Hepatocyte (in vitro differentiated cells): ENCODE measurements at regions not wholly inside any gene's neighbourhood (a gene's known extent, or its start where the extent isn't known, plus 50 kb on each side); places are given as distances from the start of the nearest gene placed in this dataset.

Source experiments
- DNase-seq: peaks from one replicate; pipeline ENCODE4 v3.0.0-alpha.2; 2016; ENCODE audit warnings: low spot score
- H2AFZ ChIP-seq: fragments of 200-600 bp; sonication (generic); 2 replicates; pipeline ENCODE4 v1.6.0; 2016; ENCODE audit warnings: antibody characterized with exemption, mild to moderate bottlenecking
- H3K27ac ChIP-seq: fragments of 200-600 bp; sonication (generic); 2 replicates; pipeline ENCODE4 v1.5.1; 2016; ENCODE audit warnings: mild to moderate bottlenecking
- H3K27me3 ChIP-seq: fragments of 200-600 bp; sonication (generic); 2 replicates; pipeline ENCODE4 v1.6.1; 2016
- H3K36me3 ChIP-seq: fragments of 200-600 bp; sonication (generic); replicated peaks from 2 replicates; pipeline ENCODE4 v1.5.1; 2016; ENCODE audit warnings: low read depth; ENCODE audit not compliant: insufficient read depth
- H3K4me1 ChIP-seq: fragments of 200-600 bp; sonication (generic); 2 replicates; pipeline ENCODE4 v1.5.1; 2016; ENCODE audit warnings: mild to moderate bottlenecking, moderate library complexity; ENCODE audit not compliant: insufficient read depth
- H3K4me2 ChIP-seq: fragments of 200-600 bp; sonication (generic); 2 replicates; pipeline ENCODE4 v1.6.0; 2016
- H3K4me3 ChIP-seq: fragments of 200-600 bp; sonication (generic); 2 replicates; pipeline ENCODE4 v1.5.1; 2016; ENCODE audit warnings: mild to moderate bottlenecking
- H3K79me2 ChIP-seq: fragments of 200-600 bp; sonication (generic); 2 replicates; pipeline ENCODE4 v1.6.0; 2017; ENCODE audit warnings: mild to moderate bottlenecking
- H3K9me2 ChIP-seq: fragments of 200-600 bp; sonication (generic); replicated peaks from 2 replicates; pipeline ENCODE4 v1.6.0; 2017; ENCODE audit warnings: mild to moderate bottlenecking; ENCODE audit not compliant: insufficient read depth
- H3K9me3 ChIP-seq: fragments of 200-600 bp; sonication (generic); 2 replicates; pipeline ENCODE4 v1.5.1; 2016; ENCODE audit warnings: low read depth, mild to moderate bottlenecking
- H4K20me1 ChIP-seq: fragments of 200-600 bp; sonication (generic); 2 replicates; pipeline ENCODE4 v1.6.0; 2016; ENCODE audit warnings: mild to moderate bottlenecking; ENCODE audit not compliant: insufficient read depth, poor library complexity, severe bottlenecking
- CTCF ChIP-seq: fragments of 200-600 bp; sonication (generic); IDR thresholded peaks from 2 replicates; pipeline ENCODE4 v1.5.1; 2016; ENCODE audit warnings: antibody characterized with exemption, mild to moderate bottlenecking; ENCODE audit not compliant: poor library complexity
- EZH2 ChIP-seq: fragments of 200-600 bp; sonication (generic); IDR thresholded peaks from 2 replicates; pipeline ENCODE4 v1.6.1; 2016; ENCODE audit warnings: antibody characterized with exemption, mild to moderate bottlenecking, borderline replicate concordance
- EZH2phosphoT487 ChIP-seq: fragments of 200-600 bp; sonication (generic); IDR thresholded peaks from one replicate; pipeline ENCODE4 v1.6.1; 2018; ENCODE audit warnings: antibody characterized with exemption, mild to moderate bottlenecking, low read depth, moderate library complexity; ENCODE audit not compliant: unreplicated experiment, severe bottlenecking
- WGBS: methylation state at CpG from one replicate; pipeline ENCODE4 v1.1.6; 2016; ENCODE audit warnings: low lambda C conversion rate; ENCODE audit errors: missing lambda C conversion rate; 5-methylcytosine and 5-hydroxymethylcytosine counted together

DNA sequence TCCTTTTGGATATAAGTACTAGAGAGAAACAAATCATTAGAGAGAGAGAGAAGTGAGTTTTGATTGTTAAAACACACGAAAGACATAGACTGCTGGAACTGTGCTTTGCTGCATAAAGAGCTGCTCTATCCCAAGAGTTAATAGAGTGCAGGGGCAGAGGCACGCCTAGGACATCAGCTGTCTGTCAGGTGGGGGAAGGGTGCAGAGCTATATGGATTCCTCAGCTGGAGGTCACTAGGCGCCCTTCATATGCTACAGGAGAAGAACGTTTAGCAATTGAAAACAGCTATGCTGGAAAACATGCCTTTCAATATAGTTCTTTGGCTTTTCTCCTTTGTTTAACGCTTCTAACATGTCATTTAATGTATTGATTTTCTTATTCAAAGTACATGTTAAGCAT is 169.0 kb upstream of the MCHR2 start:
- Histone ChIP-seq H3K9me2 (no peaks in the 10 kb centered on the region), H3K27me3 (no peaks in the 10 kb centered on the region), H3K4me2 (no peak overlapping the region), H3K4me1 (no peaks in the 10 kb centered on the region), H3K36me3 (no peaks in the 10 kb centered on the region), H3K79me2 (no peaks in the 10 kb centered on the region), H2AFZ (no peak overlapping the region), H4K20me1 (no peaks in the 10 kb centered on the region), H3K27ac (no peak overlapping the region), H3K4me3 (no peak overlapping the region), H3K9me3 (no peaks in the 10 kb centered on the region)
- 30% methylated on average over 5 of the region's 5 CpGs for WGBS
- no peak for DNase-seq
- no peak for TF ChIP-seq EZH2phosphoT487
- no peak for TF ChIP-seq EZH2
- TF ChIP-seq CTCF, result no peak

DNA sequence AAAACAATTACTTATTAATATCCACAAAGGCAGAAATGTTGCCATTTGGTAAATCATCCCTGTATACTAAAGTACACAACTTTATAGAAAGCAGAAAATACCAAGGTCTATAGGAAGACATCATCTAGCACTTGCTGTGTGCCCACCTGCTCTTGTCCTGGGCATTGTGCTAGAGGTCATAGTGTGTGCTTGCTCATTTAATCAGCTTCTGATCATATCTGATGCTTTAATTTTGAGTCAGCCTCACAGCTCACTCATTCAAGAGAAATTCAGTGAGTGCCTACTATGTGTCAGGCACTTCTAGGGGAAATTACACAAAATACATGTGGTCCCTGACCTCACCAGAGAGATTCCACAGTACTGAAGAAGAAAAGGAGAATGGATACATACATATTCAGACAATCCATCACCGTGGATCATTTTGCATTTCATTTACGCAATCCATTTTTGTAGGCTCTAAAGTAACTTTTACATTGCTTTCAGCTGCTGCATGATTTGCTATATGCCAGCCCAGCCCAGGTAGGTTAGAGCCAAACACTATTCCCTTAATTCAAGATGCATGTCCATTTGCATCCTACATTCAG is 167.9 kb upstream of the MCHR2 start:
- Histone ChIP-seq H3K27ac (no peak overlapping the region), H3K36me3 (no peaks in the 10 kb centered on the region), H3K9me2 (no peaks in the 10 kb centered on the region), H4K20me1 (no peaks in the 10 kb centered on the region), H2AFZ (no peak overlapping the region), H3K27me3 (no peaks in the 10 kb centered on the region), H3K4me1 (no peaks in the 10 kb centered on the region), H3K4me3 (no peak overlapping the region), H3K4me2 (no peak overlapping the region), H3K9me3 (no peaks in the 10 kb centered on the region), H3K79me2 (no peaks in the 10 kb centered on the region)
- 90% methylated on average over 2 of the region's 2 CpGs for WGBS
- no peak for DNase-seq
- TF ChIP-seq EZH2 (no peak), CTCF (no peak), EZH2phosphoT487 (no peak)

DNA sequence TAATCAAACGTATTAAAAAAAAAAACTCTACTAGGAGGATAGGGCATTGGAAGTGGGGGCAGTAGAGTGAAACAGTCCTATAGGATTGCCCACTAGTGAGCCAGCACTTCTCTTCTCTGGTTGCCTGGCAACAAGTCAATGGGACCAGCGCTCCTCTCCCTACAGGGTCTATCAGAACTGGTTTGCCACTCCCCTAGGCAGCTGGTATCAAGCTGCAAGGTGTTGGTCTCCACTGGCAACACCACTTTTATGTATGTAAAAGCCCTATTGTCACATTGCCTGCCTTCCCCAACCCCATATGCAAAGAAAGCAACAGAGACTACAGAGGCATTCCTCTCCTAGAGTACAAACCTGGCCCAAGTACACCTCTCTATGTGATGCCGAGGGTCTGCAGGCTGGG is 166.9 kb upstream of the MCHR2 start:
- Histone ChIP-seq H3K4me1 (no peaks in the 10 kb centered on the region), H3K79me2 (no peaks in the 10 kb centered on the region), H3K27ac (no peak overlapping the region), H3K27me3 (no peaks in the 10 kb centered on the region), H3K4me2 (no peak overlapping the region), H3K9me3 (no peaks in the 10 kb centered on the region), H3K36me3 (no peaks in the 10 kb centered on the region), H3K9me2 (no peaks in the 10 kb centered on the region), H3K4me3 (no peak overlapping the region), H4K20me1 (no peaks in the 10 kb centered on the region), H2AFZ (no peak overlapping the region)
- 80% methylated on average over 3 of the region's 3 CpGs for WGBS
- TF ChIP-seq EZH2phosphoT487, result no peak
- no peak for TF ChIP-seq EZH2
- TF ChIP-seq CTCF, result no peak
- no peak for DNase-seq

DNA sequence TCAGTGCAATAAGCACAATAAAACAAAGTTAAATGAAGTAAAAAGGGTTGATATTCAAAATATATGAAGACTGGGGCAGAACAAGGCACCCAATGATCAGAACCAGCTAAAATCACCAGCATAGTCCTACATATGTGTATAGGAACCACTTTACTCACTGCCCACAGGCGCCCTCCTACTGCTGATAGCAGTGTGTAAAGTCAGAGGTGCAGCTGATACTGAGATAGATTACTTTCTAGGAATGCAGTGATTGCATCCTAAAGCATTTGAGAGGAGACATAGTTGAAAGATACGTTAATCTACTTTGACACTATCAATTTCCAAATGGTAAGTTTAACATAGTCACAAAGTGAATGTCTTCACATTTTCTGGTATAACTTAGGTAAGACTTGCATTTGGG is 161.1 kb upstream of the MCHR2 start:
- Histone ChIP-seq H3K36me3 (no peaks in the 10 kb centered on the region), H3K4me3 (no peak overlapping the region), H2AFZ (no peak overlapping the region), H3K9me2 (no peaks in the 10 kb centered on the region), H3K27me3 (no peaks in the 10 kb centered on the region), H4K20me1 (no peaks in the 10 kb centered on the region), H3K9me3 (no peaks in the 10 kb centered on the region), H3K27ac (no peak overlapping the region), H3K4me2 (no peak overlapping the region), H3K4me1 (no peaks in the 10 kb centered on the region), H3K79me2 (no peaks in the 10 kb centered on the region)
- WGBS, result 60% methylated on average over 2 of the region's 2 CpGs
- no peak for DNase-seq
- TF ChIP-seq CTCF (no peak), EZH2 (no peak), EZH2phosphoT487 (no peak)
